Naive thymus-derived CD4-positive, alpha-beta T cell (primary cell): ENCODE measurements at regions not wholly inside any gene's neighbourhood (a gene's known extent, or its start where the extent isn't known, plus 50 kb on each side); places are given as distances from the start of the nearest gene placed in this dataset.

ENCODE experiments used
- ATAC-seq: fragments of 150-1000 bp; cut with Tn5 transposase; 2 replicates; pipeline ENCODE4 v1.10.0; 2021; ENCODE audit warnings: mild to moderate bottlenecking, moderate library complexity
- CTCF ChIA-PET: fragments of 350-600 bp; sonication (Branson Sonifier 250); formaldehyde crosslinking; loops from one replicate; lab custom pipeline; 2021; ENCODE audit warnings: antibody characterized with exemption; lab: Charles Lee
- POLR2A ChIA-PET: fragments of 350-600 bp; sonication (Branson Sonifier 250); formaldehyde crosslinking; loops from one replicate; lab custom pipeline; 2021; ENCODE audit warnings: antibody characterized with exemption, inconsistent platforms; lab: Charles Lee
- DNase-seq, 9 donors: peaks; one replicate each; pipeline versions ENCODE4 v3.0.0 to v3.0.0-alpha.2; 2020 to 2022; ENCODE audit warnings: mixed read lengths in 1 of 9
- H3K27ac ChIP-seq: one replicate; pipeline ENCODE4 v1.7.0; 2013; ENCODE audit warnings: mild to moderate bottlenecking, low read depth, low read length, moderate library complexity
- H3K27me3 ChIP-seq, 2 donors: one replicate each; pipeline ENCODE4 v1.7.0; 2013; ENCODE audit warnings: low read length in 2 of 2, mild to moderate bottlenecking in 2 of 2, moderate library complexity in 2 of 2; ENCODE audit not compliant: control insufficient read depth in 2 of 2, insufficient read depth in 2 of 2
- H3K36me3 ChIP-seq, 3 experiments: 1 replicate in 2 of 3; 2 replicates in 1 of 3; pipeline ENCODE4 v1.7.0; 2013; ENCODE audit warnings: low read length in 3 of 3, mild to moderate bottlenecking in 3 of 3, moderate library complexity in 1 of 3; ENCODE audit not compliant: insufficient read depth in 3 of 3, control insufficient read depth in 2 of 3
- H3K4me1 ChIP-seq, 2 donors: one replicate each; pipeline ENCODE4 v1.7.0; 2013; ENCODE audit warnings: low read length in 2 of 2, mild to moderate bottlenecking in 2 of 2, moderate library complexity in 1 of 2; ENCODE audit not compliant: control insufficient read depth in 2 of 2, insufficient read depth in 2 of 2
- H3K4me3 ChIP-seq: 2 replicates; pipeline ENCODE4 v1.7.0; 2013; ENCODE audit warnings: mild to moderate bottlenecking, low read length
- H3K9me3 ChIP-seq, 3 experiments: 1 replicate in 2 of 3; 2 replicates in 1 of 3; pipeline ENCODE4 v1.7.0; 2013; ENCODE audit warnings: low read length in 3 of 3; ENCODE audit not compliant: control insufficient read depth in 2 of 3
- H3K27ac Mint-ChIP-seq, 9 donors: one replicate each; pipeline ENCODE4 v1.8.0; 2020 to 2022; ENCODE audit warnings: mixed read lengths in 9 of 9, mild to moderate bottlenecking in 8 of 9, moderate library complexity in 5 of 9, inconsistent platforms in 2 of 9
- H3K27me3 Mint-ChIP-seq, 5 donors: one replicate each; pipeline ENCODE4 v1.8.0; 2021 to 2022; ENCODE audit warnings: mixed read lengths in 5 of 5, mild to moderate bottlenecking in 1 of 5
- H3K36me3 Mint-ChIP-seq, 5 donors: one replicate each; pipeline ENCODE4 v1.8.0; 2020 to 2022; ENCODE audit warnings: mixed read lengths in 5 of 5, mild to moderate bottlenecking in 3 of 5, inconsistent platforms in 1 of 5
- H3K4me1 Mint-ChIP-seq, 7 donors: one replicate each; pipeline ENCODE4 v1.8.0; 2020 to 2022; ENCODE audit warnings: mixed read lengths in 7 of 7, mild to moderate bottlenecking in 3 of 7, inconsistent platforms in 1 of 7
- H3K4me3 Mint-ChIP-seq, 10 donors: one replicate each; pipeline ENCODE4 v1.8.0; 2020 to 2022; ENCODE audit warnings: mild to moderate bottlenecking in 10 of 10, mixed read lengths in 10 of 10, moderate library complexity in 6 of 10, inconsistent platforms in 2 of 10
- H3K9me3 Mint-ChIP-seq, 11 donors: one replicate each; pipeline ENCODE4 v1.8.0; 2020 to 2022; ENCODE audit warnings: mixed read lengths in 11 of 11, mild to moderate bottlenecking in 4 of 11, inconsistent platforms in 1 of 11, moderate library complexity in 1 of 11
- intact Hi-C, 2 donors: fragments of 100-400 bp; cut with micrococcal nuclease; formaldehyde crosslinking; loops; one replicate each; pipeline ENCODE4 v1.15.1; 2023

GRCh38 chrX:39196192-39197102, 395.2 kb downstream of the MID1IP1 start:
- no peaks in the 10 kb centered on the region for H3K9me3 ChIP-seq
- H3K4me1 Mint-ChIP-seq = peaks cover 9 to 57% (median 25%) of the 10 kb centered on the region in 7 donors
- H3K27ac ChIP-seq = no peak overlapping the region
- no peaks in the 10 kb centered on the region for H3K36me3 ChIP-seq
- DNase-seq (peak in 3 of 9 donors; percentile 10 to 52 (median 21)), ATAC-seq (peak; percentile 85)
- peak overlapping the region; percentile 52 for H3K4me3 ChIP-seq
- POLR2A ChIA-PET = interaction anchor here (0.6 to 1.1 kb wide), 5 partner anchors 107 to 1269 kb away, joined by 3 to 5 read pairs (median 3); no protein-coding TSS in a partner anchor
- CTCF ChIA-PET = no interaction called here
- peak overlapping the region in 9 of 10 donors; percentile 33 to 84 (median 69) for H3K4me3 Mint-ChIP-seq
- H3K27me3 ChIP-seq = no peaks in the 10 kb centered on the region
- intact Hi-C loops = loop anchor here (2.0 to 5.0 kb wide), 3 partner anchors 22 to 394 kb away; partner anchors contain the start of gene MID1IP1 (in 1 of the 2)
- no peaks in the 10 kb centered on the region for H3K27me3 Mint-ChIP-seq
- H3K27ac Mint-ChIP-seq = peak overlapping the region in 2 of 9 donors; percentile 4 to 85
- peaks cover 0 to 2% (median 0%) of the 10 kb centered on the region in 11 donors for H3K9me3 Mint-ChIP-seq
- H3K36me3 Mint-ChIP-seq = peaks cover 0 to 8% (median 0%) of the 10 kb centered on the region in 5 donors
- H3K4me1 ChIP-seq = peaks cover 14 to 18% of the 10 kb centered on the region in 2 donors

GRCh38 chrX:39199429-39199828, 398.2 kb downstream of the MID1IP1 start:
- Histone ChIP-seq H3K36me3 (no peaks in the 10 kb centered on the region), H3K9me3 (no peaks in the 10 kb centered on the region), H3K4me3 (no peak overlapping the region), H3K4me1 (peaks cover 14 to 18% of the 10 kb centered on the region in 2 donors), H3K27me3 (no peaks in the 10 kb centered on the region), H3K27ac (no peak overlapping the region)
- Mint-ChIP-seq H3K27ac (no peak overlapping the region), H3K36me3 (peaks cover 0 to 6% (median 0%) of the 10 kb centered on the region in 5 donors), H3K4me1 (peaks cover 9 to 77% (median 31%) of the 10 kb centered on the region in 7 donors), H3K9me3 (no peaks in the 10 kb centered on the region), H3K4me3 (peak overlapping the region in 1 of 10 donors; percentile 33), H3K27me3 (no peaks in the 10 kb centered on the region)
- DNase-seq (no peak), ATAC-seq (no peak)
- intact Hi-C loops = loop anchor here in 1 of 2 donors (5.0 kb wide), 2 partner anchors 37 to 397 kb away; partner anchors contain the start of gene MID1IP1
- ChIA-PET CTCF (no interaction called here), POLR2A (no interaction called here)

GRCh38 chrX:39201305-39201990, 400.2 kb downstream of the MID1IP1 start:
- ChIA-PET CTCF (interaction anchor here (0.6 to 0.7 kb wide), 2 partner anchors 34 to 1456 kb away, joined by 3 read pairs; no protein-coding TSS in a partner anchor), POLR2A (no interaction called here)
- Histone ChIP-seq H3K4me1 (peaks cover 6% of the 10 kb centered on the region in 2 donors), H3K4me3 (no peak overlapping the region), H3K27me3 (no peaks in the 10 kb centered on the region), H3K36me3 (no peaks in the 10 kb centered on the region), H3K9me3 (no peaks in the 10 kb centered on the region), H3K27ac (no peak overlapping the region)
- intact Hi-C loops = no loop called here
- peak; percentile 26 for ATAC-seq
- DNase-seq = peak in 3 of 9 donors; percentile 1 to 15 (median 5)
- Mint-ChIP-seq H3K27me3 (no peaks in the 10 kb centered on the region), H3K9me3 (no peaks in the 10 kb centered on the region), H3K36me3 (peaks cover 0 to 6% (median 0%) of the 10 kb centered on the region in 5 donors), H3K27ac (no peak overlapping the region), H3K4me3 (no peak overlapping the region), H3K4me1 (peaks cover 5 to 73% (median 19%) of the 10 kb centered on the region in 7 donors)

GRCh38 chrX:39202641-39203040, 401.4 kb downstream of the MID1IP1 start:
- ChIA-PET CTCF (interaction anchor here (0.7 kb wide), 1 partner anchor 157 kb away, joined by 3 read pairs; no protein-coding TSS in a partner anchor), POLR2A (no interaction called here)
- DNase-seq (no peak), ATAC-seq (no peak)
- Histone ChIP-seq H3K9me3 (no peaks in the 10 kb centered on the region), H3K27ac (no peak overlapping the region), H3K27me3 (no peaks in the 10 kb centered on the region), H3K4me1 (no peaks in the 10 kb centered on the region), H3K36me3 (no peaks in the 10 kb centered on the region), H3K4me3 (no peak overlapping the region)
- peaks cover 0 to 6% (median 0%) of the 10 kb centered on the region in 5 donors for H3K36me3 Mint-ChIP-seq
- no peak overlapping the region for H3K27ac Mint-ChIP-seq
- no peaks in the 10 kb centered on the region for H3K27me3 Mint-ChIP-seq
- H3K4me3 Mint-ChIP-seq = no peak overlapping the region
- peaks cover 0 to 61% (median 12%) of the 10 kb centered on the region in 7 donors for H3K4me1 Mint-ChIP-seq
- H3K9me3 Mint-ChIP-seq = no peaks in the 10 kb centered on the region
- intact Hi-C loops = no loop called here

- POLR2A ChIA-PET = interaction anchor here (0.8 to 1.6 kb wide), 2 partner anchors 8 to 1233 kb away, joined by 3 read pairs; no protein-coding TSS in a partner anchor
- DNase-seq (no peak), ATAC-seq (no peak)
- Histone ChIP-seq H3K4me3 (no peak overlapping the region), H3K27ac (no peak overlapping the region), H3K4me1 (no peaks in the 10 kb centered on the region), H3K27me3 (no peaks in the 10 kb centered on the region), H3K9me3 (no peaks in the 10 kb centered on the region), H3K36me3 (no peaks in the 10 kb centered on the region)
- intact Hi-C loops = no loop called here
- Mint-ChIP-seq H3K36me3 (peaks cover 0 to 6% (median 0%) of the 10 kb centered on the region in 5 donors), H3K4me3 (no peak overlapping the region), H3K27me3 (no peaks in the 10 kb centered on the region), H3K4me1 (peaks cover 0 to 55% (median 12%) of the 10 kb centered on the region in 7 donors), H3K27ac (no peak overlapping the region), H3K9me3 (no peaks in the 10 kb centered on the region)
- CTCF ChIA-PET = no interaction called here
These were observed 402.2 kb downstream of the MID1IP1 start for GRCh38 chrX:39203427-39203826.

GRCh38 chrX:39204353-39204752, 403.1 kb downstream of the MID1IP1 start:
- H3K4me3 Mint-ChIP-seq = no peak overlapping the region
- peaks cover 0 to 3% (median 0%) of the 10 kb centered on the region in 5 donors for H3K36me3 Mint-ChIP-seq
- ChIA-PET POLR2A (interaction anchor here (1.6 kb wide), 1 partner anchor 9 kb away, joined by 3 read pairs; no protein-coding TSS in a partner anchor), CTCF (no interaction called here)
- Histone ChIP-seq H3K27me3 (no peaks in the 10 kb centered on the region), H3K4me3 (no peak overlapping the region), H3K4me1 (no peaks in the 10 kb centered on the region), H3K27ac (no peak overlapping the region), H3K36me3 (no peaks in the 10 kb centered on the region), H3K9me3 (no peaks in the 10 kb centered on the region)
- intact Hi-C loops = no loop called here
- DNase-seq = no peak
- H3K27ac Mint-ChIP-seq = no peak overlapping the region
- no peaks in the 10 kb centered on the region for H3K9me3 Mint-ChIP-seq
- no peaks in the 10 kb centered on the region for H3K27me3 Mint-ChIP-seq
- H3K4me1 Mint-ChIP-seq = peaks cover 0 to 51% (median 12%) of the 10 kb centered on the region in 7 donors
- ATAC-seq = no peak
